Activated B cell treated with CpG ODN at 0.5 μM for 24 hours (primary cell): ENCODE measurements at regions not wholly inside any gene's neighbourhood (a gene's known extent, or its start where the extent isn't known, plus 50 kb on each side); places are given as distances from the start of the nearest gene placed in this dataset.

Experiments used
- ATAC-seq: fragments of 200-7000 bp; cut with Tn5 transposase; one replicate; pipeline ENCODE4 v1.10.0; 2021; ENCODE audit warnings: low read depth, mild to moderate bottlenecking, moderate library complexity
- CTCF ChIA-PET: fragments of 350-600 bp; sonication (Branson Sonifier 250); formaldehyde crosslinking; loops from one replicate; lab custom pipeline; 2021; ENCODE audit warnings: antibody characterized with exemption; lab: Charles Lee
- POLR2A ChIA-PET: fragments of 350-600 bp; sonication (Branson Sonifier 250); formaldehyde crosslinking; loops from one replicate; lab custom pipeline; 2021; ENCODE audit warnings: antibody characterized with exemption; lab: Charles Lee
- DNase-seq: peaks from one replicate; pipeline ENCODE4 v3.0.0; 2022
- H3K27ac Mint-ChIP-seq: one replicate; pipeline ENCODE4 v1.8.0; 2020; ENCODE audit warnings: mixed read lengths
- H3K27me3 Mint-ChIP-seq: one replicate; pipeline ENCODE4 v1.8.0; 2021; ENCODE audit warnings: mixed read lengths
- H3K36me3 Mint-ChIP-seq: one replicate; pipeline ENCODE4 v1.8.0; 2021; ENCODE audit warnings: low read depth, mixed read lengths
- H3K4me1 Mint-ChIP-seq: one replicate; pipeline ENCODE4 v1.8.0; 2021; ENCODE audit warnings: mixed read lengths
- H3K4me3 Mint-ChIP-seq: one replicate; pipeline ENCODE4 v1.8.0; 2020; ENCODE audit warnings: mild to moderate bottlenecking, mixed read lengths
- H3K9me3 Mint-ChIP-seq: one replicate; pipeline ENCODE4 v1.8.0; 2020; ENCODE audit warnings: mixed read lengths
- CTCF ChIP-seq: fragments of 200-600 bp; IDR thresholded peaks from one replicate; pipeline ENCODE4 v1.8.0; 2022; ENCODE audit warnings: antibody characterized with exemption, mild to moderate bottlenecking
- intact Hi-C: fragments of 100-400 bp; cut with micrococcal nuclease; formaldehyde crosslinking; loops from one replicate; pipeline ENCODE4 v1.15.1; 2024

GRCh38 chr9:82255481-82256176, 267.1 kb downstream of the SPATA31D1 start:
- no peak overlapping the region for H3K4me3 Mint-ChIP-seq
- ChIA-PET CTCF (no interaction called here), POLR2A (interaction anchor here (0.6 kb wide), 1 partner anchor 35 kb away, joined by 9 read pairs; no protein-coding TSS in a partner anchor)
- ATAC-seq (no peak), DNase-seq (no peak)
- peaks cover 3% of the 10 kb centered on the region for H3K4me1 Mint-ChIP-seq
- H3K9me3 Mint-ChIP-seq: no peaks in the 10 kb centered on the region
- no peaks in the 10 kb centered on the region for H3K36me3 Mint-ChIP-seq
- H3K27ac Mint-ChIP-seq: no peak overlapping the region
- intact Hi-C loops: no loop called here
- TF ChIP-seq CTCF: no peak
- no peaks in the 10 kb centered on the region for H3K27me3 Mint-ChIP-seq

- CTCF ChIA-PET: no interaction called here
- no peaks in the 10 kb centered on the region for H3K36me3 Mint-ChIP-seq
- H3K4me1 Mint-ChIP-seq: no peaks in the 10 kb centered on the region
- ATAC-seq: no peak
- POLR2A ChIA-PET: no interaction called here
- peaks cover 4% of the 10 kb centered on the region for H3K9me3 Mint-ChIP-seq
- no peak overlapping the region for H3K27ac Mint-ChIP-seq
- intact Hi-C loops: no loop called here
- H3K27me3 Mint-ChIP-seq: no peaks in the 10 kb centered on the region
- no peak overlapping the region for H3K4me3 Mint-ChIP-seq
- no peak for DNase-seq
- no peak for TF ChIP-seq CTCF
Observed at GRCh38 chr9:82260691-82261090, 272.1 kb downstream of the SPATA31D1 start.

GRCh38 chr9:82263619-82264018, 275.0 kb downstream of the SPATA31D1 start:
- intact Hi-C loops: no loop called here

GRCh38 chr9:82271106-82271561, 282.6 kb downstream of the SPATA31D1 start:
- ATAC-seq (no peak), DNase-seq (no peak)
- ChIA-PET POLR2A (no interaction called here), CTCF (no interaction called here)
- TF ChIP-seq CTCF: no peak
- H3K27ac Mint-ChIP-seq: no peak overlapping the region
- H3K36me3 Mint-ChIP-seq: no peaks in the 10 kb centered on the region
- H3K27me3 Mint-ChIP-seq: no peaks in the 10 kb centered on the region
- no peaks in the 10 kb centered on the region for H3K4me1 Mint-ChIP-seq
- intact Hi-C loops: loop anchor here (10.0 kb wide), 1 partner anchor 64 kb away; no protein-coding TSS in a partner anchor
- no peak overlapping the region for H3K4me3 Mint-ChIP-seq
- no peaks in the 10 kb centered on the region for H3K9me3 Mint-ChIP-seq

More at GRCh38 chr9:82263619-82264018, 275.0 kb downstream of the SPATA31D1 start:
- Mint-ChIP-seq H3K36me3 (no peaks in the 10 kb centered on the region), H3K4me1 (no peaks in the 10 kb centered on the region), H3K27me3 (no peaks in the 10 kb centered on the region), H3K4me3 (no peak overlapping the region), H3K9me3 (peaks cover 4% of the 10 kb centered on the region), H3K27ac (no peak overlapping the region)
- DNase-seq (no peak), ATAC-seq (no peak)
- POLR2A ChIA-PET: no interaction called here
- CTCF ChIA-PET: no interaction called here
- TF ChIP-seq CTCF: no peak

- ChIA-PET POLR2A (no interaction called here), CTCF (no interaction called here)
- Mint-ChIP-seq H3K4me3 (no peak overlapping the region), H3K27ac (no peak overlapping the region), H3K36me3 (no peaks in the 10 kb centered on the region), H3K27me3 (no peaks in the 10 kb centered on the region), H3K9me3 (peaks cover 6% of the 10 kb centered on the region), H3K4me1 (peaks cover 9% of the 10 kb centered on the region)
- intact Hi-C loops: loop anchor here (10.0 kb wide), 1 partner anchor 62 kb away; no protein-coding TSS in a partner anchor
- DNase-seq (no peak), ATAC-seq (no peak)
- TF ChIP-seq CTCF: no peak
Observed at GRCh38 chr9:82273121-82273520, 284.5 kb downstream of the SPATA31D1 start.
